ENCODE measurements at regions not wholly inside any gene's neighbourhood (a gene's known extent, or its start where the extent isn't known, plus 50 kb on each side); places are given as distances from the start of the nearest gene placed in this dataset.

DNA sequence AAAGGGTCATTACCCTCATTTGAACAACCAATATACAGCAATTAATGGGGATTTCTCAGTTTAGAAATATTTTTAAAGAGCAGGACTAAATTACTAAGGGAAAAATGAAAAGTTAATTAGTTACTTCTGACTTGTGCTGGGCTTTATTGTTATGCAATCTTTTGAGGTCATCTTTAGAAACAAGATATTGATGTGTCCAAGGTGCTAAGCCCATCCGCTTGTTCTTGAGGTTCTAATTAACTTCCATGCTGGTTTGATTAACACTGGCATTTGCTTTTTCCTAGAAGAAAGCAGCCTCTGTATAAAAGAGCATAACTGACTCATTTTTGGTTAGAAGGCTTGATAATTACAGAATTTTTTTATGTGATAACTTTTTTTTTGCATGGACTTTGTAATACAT is 256.5 kb upstream of the AGTR1 start:
- TF ChIP-seq EZH2phosphoT487 (conservative IDR thresholded peaks at IDR 0.05; ENCODE audit: low read length) = no peak
- TF ChIP-seq, protein P1, sequence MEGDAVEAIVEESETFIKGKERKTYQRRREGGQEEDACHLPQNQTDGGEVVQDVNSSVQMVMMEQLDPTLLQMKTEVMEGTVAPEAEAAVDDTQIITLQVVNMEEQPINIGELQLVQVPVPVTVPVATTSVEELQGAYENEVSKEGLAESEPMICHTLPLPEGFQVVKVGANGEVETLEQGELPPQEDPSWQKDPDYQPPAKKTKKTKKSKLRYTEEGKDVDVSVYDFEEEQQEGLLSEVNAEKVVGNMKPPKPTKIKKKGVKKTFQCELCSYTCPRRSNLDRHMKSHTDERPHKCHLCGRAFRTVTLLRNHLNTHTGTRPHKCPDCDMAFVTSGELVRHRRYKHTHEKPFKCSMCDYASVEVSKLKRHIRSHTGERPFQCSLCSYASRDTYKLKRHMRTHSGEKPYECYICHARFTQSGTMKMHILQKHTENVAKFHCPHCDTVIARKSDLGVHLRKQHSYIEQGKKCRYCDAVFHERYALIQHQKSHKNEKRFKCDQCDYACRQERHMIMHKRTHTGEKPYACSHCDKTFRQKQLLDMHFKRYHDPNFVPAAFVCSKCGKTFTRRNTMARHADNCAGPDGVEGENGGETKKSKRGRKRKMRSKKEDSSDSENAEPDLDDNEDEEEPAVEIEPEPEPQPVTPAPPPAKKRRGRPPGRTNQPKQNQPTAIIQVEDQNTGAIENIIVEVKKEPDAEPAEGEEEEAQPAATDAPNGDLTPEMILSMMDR (IDR thresholded peaks at IDR 0.05; ENCODE audit: insufficient read depth, low read length, poor library complexity, severe bottlenecking) = no peak
- H3K9ac ChIP-seq (ENCODE audit: low read length) = no peak overlapping the region
- no peak overlapping the region for H2AFZ ChIP-seq (ENCODE audit: low read depth, low read length, severe bottlenecking)
- H3K9me3 ChIP-seq (ENCODE audit: insufficient read depth, low read length) = no peaks in the 10 kb centered on the region
- no peaks in the 10 kb centered on the region for H4K20me1 ChIP-seq (ENCODE audit: low read depth, low read length)
- H3K27me3 ChIP-seq (ENCODE audit: low read length) = no peaks in the 10 kb centered on the region
- H3K79me2 ChIP-seq (ENCODE audit: insufficient read depth, low read length) = no peaks in the 10 kb centered on the region
- H3K9me2 ChIP-seq (replicated peaks; ENCODE audit: insufficient read depth, low read length) = no peaks in the 10 kb centered on the region
- H3K4me2 ChIP-seq (ENCODE audit: low read depth, low read length, poor library complexity, severe bottlenecking) = no peak overlapping the region
- no peak overlapping the region for H3K27ac ChIP-seq (ENCODE audit: low read depth, low read length)
- no peak overlapping the region for H3K4me3 ChIP-seq (ENCODE audit: insufficient read depth, low read length, poor library complexity, severe bottlenecking)
- H3F3A ChIP-seq (ENCODE audit: insufficient read depth) = no peaks in the 10 kb centered on the region
- H3K36me3 ChIP-seq (ENCODE audit: low read length) = no peaks in the 10 kb centered on the region

DNA sequence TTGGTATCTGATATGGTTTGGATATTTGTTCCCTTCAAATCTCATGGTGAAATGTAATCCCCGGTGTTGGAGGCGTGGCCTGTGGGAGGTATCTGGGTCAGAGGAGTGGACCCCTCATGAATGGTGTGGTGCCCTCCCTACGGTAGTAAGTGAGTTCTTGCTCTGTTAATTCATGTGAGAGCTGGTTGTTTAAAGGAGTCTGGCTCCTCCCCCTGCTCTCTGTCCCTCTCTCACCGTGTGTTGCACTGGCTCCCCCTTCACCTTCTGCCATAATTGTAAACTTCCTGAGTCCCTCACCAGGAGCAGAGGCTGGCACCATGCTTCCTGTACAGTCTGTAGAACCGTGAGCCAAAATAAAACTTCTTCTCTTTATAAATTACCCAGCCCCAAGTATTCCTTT is 246.9 kb upstream of the AGTR1 start:
- no peak overlapping the region for H2AFZ ChIP-seq (ENCODE audit: low read depth, low read length, severe bottlenecking)
- no peak overlapping the region for H3K9ac ChIP-seq (ENCODE audit: low read length)
- no peak overlapping the region for H3K4me2 ChIP-seq (ENCODE audit: low read depth, low read length, poor library complexity, severe bottlenecking)

DNA sequence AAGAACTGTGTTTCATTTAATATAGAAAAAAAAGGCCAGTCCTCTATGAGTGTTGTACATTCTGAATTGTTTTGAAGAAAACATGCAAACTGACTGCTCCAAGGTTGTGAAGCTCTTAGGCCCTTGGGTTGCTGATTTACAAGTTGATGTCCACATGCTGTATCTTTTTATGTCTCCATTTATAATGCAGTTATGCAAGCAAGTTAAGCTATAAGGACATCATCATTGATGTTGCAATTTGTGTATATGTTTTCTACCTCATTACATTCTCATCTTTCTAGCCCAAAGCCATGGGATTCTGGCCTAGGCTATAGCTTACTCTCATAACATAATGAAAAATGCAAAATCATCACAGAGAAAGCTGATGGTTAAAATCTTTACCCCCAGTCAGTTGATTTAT is 245.7 kb upstream of the AGTR1 start:
- H3K9me3 ChIP-seq (ENCODE audit: insufficient read depth, low read length) = no peaks in the 10 kb centered on the region
- no peak overlapping the region for H2AFZ ChIP-seq (ENCODE audit: low read depth, low read length, severe bottlenecking)
- no peaks in the 10 kb centered on the region for H4K20me1 ChIP-seq (ENCODE audit: low read depth, low read length)
- no peak for TF ChIP-seq EZH2phosphoT487 (conservative IDR thresholded peaks at IDR 0.05; ENCODE audit: low read length)
- TF ChIP-seq, protein P1 (IDR thresholded peaks at IDR 0.05; ENCODE audit: insufficient read depth, low read length, poor library complexity, severe bottlenecking) = no peak
- H3K9me2 ChIP-seq (replicated peaks; ENCODE audit: insufficient read depth, low read length) = no peaks in the 10 kb centered on the region
- no peaks in the 10 kb centered on the region for H3K79me2 ChIP-seq (ENCODE audit: insufficient read depth, low read length)
- no peak overlapping the region for H3K9ac ChIP-seq (ENCODE audit: low read length)
- H3K36me3 ChIP-seq (ENCODE audit: low read length) = no peaks in the 10 kb centered on the region
- H3K4me3 ChIP-seq (ENCODE audit: insufficient read depth, low read length, poor library complexity, severe bottlenecking) = no peak overlapping the region
- no peak overlapping the region for H3K27ac ChIP-seq (ENCODE audit: low read depth, low read length)
- no peaks in the 10 kb centered on the region for H3K27me3 ChIP-seq (ENCODE audit: low read length)
- H3K4me2 ChIP-seq (ENCODE audit: low read depth, low read length, poor library complexity, severe bottlenecking) = no peak overlapping the region
- H3F3A ChIP-seq (ENCODE audit: insufficient read depth) = no peaks in the 10 kb centered on the region

More for the DNA sequence above, 246.9 kb upstream of the AGTR1 start:
- Histone ChIP-seq H3K27me3 (ENCODE audit: low read length) (no peaks in the 10 kb centered on the region), H3K9me3 (ENCODE audit: insufficient read depth, low read length) (no peaks in the 10 kb centered on the region), H3K79me2 (ENCODE audit: insufficient read depth, low read length) (no peaks in the 10 kb centered on the region), H3K27ac (ENCODE audit: low read depth, low read length) (no peak overlapping the region), H3K4me3 (ENCODE audit: insufficient read depth, low read length, poor library complexity, severe bottlenecking) (no peak overlapping the region), H3K9me2 (replicated peaks; ENCODE audit: insufficient read depth, low read length) (no peaks in the 10 kb centered on the region), H3K36me3 (ENCODE audit: low read length) (no peaks in the 10 kb centered on the region), H3F3A (ENCODE audit: insufficient read depth) (no peaks in the 10 kb centered on the region), H4K20me1 (ENCODE audit: low read depth, low read length) (no peaks in the 10 kb centered on the region)
- TF ChIP-seq EZH2phosphoT487 (conservative IDR thresholded peaks at IDR 0.05; ENCODE audit: low read length) = no peak
- TF ChIP-seq, protein P1 (IDR thresholded peaks at IDR 0.05; ENCODE audit: insufficient read depth, low read length, poor library complexity, severe bottlenecking) = no peak
